Choroid plexus epithelial cell (primary cell): ENCODE measurements at regions not wholly inside any gene's neighbourhood (a gene's known extent, or its start where the extent isn't known, plus 50 kb on each side); places are given as distances from the start of the nearest gene placed in this dataset.

Experiments used
- DNase-seq: peaks from one replicate; pipeline ENCODE4 v3.0.0-alpha.2; 2010; ENCODE audit warnings: low read depth
- H3K4me3 ChIP-seq: 2 replicates; pipeline ENCODE4 v1.5.1; 2011; ENCODE audit warnings: low read depth, mild to moderate bottlenecking, control low read depth, low read length, moderate library complexity
- CTCF ChIP-seq: conservative IDR thresholded peaks from 2 replicates; pipeline ENCODE4 v1.5.1; 2011; ENCODE audit warnings: low read depth, mild to moderate bottlenecking, control low read depth, inconsistent platforms, low read length, moderate library complexity

- no peak for TF ChIP-seq CTCF
- no peak for DNase-seq
Observed at GRCh38 chr12:126182619-126183236, 1117.5 kb downstream of the AACS start.

GRCh38 chr12:126185025-126185424 is 1119.8 kb downstream of the AACS start:
- no peak overlapping the region for H3K4me3 ChIP-seq
- no peak for DNase-seq
- TF ChIP-seq CTCF = no peak

More at GRCh38 chr12:126182619-126183236, 1117.5 kb downstream of the AACS start:
- H3K4me3 ChIP-seq = no peak overlapping the region

- DNase-seq = no peak
- no peak for TF ChIP-seq CTCF
- no peak overlapping the region for H3K4me3 ChIP-seq
Observed at GRCh38 chr12:126189856-126190255, 1124.6 kb downstream of the AACS start.

- H3K4me3 ChIP-seq = no peak overlapping the region
- DNase-seq = no peak
- no peak for TF ChIP-seq CTCF
Observed at GRCh38 chr12:126191031-126191891, 1126.0 kb downstream of the AACS start.

- no peak overlapping the region for H3K4me3 ChIP-seq
- no peak for DNase-seq
- TF ChIP-seq CTCF = no peak
Observed at GRCh38 chr12:126191949-126192348, 1126.7 kb downstream of the AACS start.

- no peak for TF ChIP-seq CTCF
- DNase-seq = no peak
- no peak overlapping the region for H3K4me3 ChIP-seq
Observed at GRCh38 chr12:126193190-126193589, 1128.0 kb downstream of the AACS start.
